NCI-H510A treated with DMSO at 0.1 percent for 48 hours (cell line): ENCODE measurements at regions not wholly inside any gene's neighbourhood (a gene's known extent, or its start where the extent isn't known, plus 50 kb on each side); places are given as distances from the start of the nearest gene placed in this dataset.
"Not testable (repeated sequence)": the region's sequence is repeated elsewhere in the genome, so short reads cannot be mapped to it uniquely, and the experiment has no call there.

Experiments
- DNase-seq: peaks from one replicate; lab custom pipeline; 2025; lab: John Stamatoyannopoulos, UW

DNA sequence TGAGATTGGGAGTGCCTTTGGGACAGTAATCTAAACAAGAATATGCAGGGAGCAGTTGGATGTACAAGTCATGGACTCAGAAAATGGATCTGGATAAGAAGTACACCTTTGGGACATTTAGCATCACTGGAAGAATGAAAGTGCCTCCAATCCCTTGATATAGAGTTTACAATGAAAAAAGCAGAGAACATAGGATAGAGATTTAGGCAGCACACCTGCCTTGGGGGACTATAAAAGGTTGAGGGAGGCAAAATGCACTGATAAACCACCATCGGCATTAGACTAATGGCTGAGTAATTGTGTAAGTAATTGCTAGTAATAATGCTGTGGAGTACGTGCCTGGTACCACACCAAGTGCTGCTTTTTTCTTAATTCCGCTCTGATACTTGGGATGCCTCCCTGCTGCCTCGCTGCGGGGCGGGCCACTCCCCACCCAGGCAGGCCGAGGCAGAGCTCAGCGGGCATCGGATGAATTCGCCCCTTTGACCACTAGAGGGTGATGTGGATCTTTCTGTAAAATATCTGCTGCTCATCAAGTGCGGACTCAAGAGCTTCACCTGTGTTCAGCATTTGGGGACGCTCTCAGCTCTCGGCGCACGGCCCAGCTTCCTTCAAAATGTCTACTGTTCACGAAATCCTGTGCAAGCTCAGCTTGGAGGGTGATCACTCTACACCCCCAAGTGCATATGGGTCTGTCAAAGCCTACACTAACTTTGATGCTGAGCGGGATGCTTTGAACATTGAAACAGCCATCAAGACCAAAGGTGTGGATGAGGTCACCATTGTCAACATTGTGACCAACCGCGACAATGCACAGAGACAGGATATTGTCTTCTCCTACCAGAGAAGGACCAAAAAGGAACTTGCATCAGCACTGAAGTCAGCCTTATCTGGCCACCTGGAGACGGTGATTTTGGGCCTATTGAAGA is 99.9 kb downstream of the ANKRD18B start:
- peak; percentile 54 for DNase-seq

DNA sequence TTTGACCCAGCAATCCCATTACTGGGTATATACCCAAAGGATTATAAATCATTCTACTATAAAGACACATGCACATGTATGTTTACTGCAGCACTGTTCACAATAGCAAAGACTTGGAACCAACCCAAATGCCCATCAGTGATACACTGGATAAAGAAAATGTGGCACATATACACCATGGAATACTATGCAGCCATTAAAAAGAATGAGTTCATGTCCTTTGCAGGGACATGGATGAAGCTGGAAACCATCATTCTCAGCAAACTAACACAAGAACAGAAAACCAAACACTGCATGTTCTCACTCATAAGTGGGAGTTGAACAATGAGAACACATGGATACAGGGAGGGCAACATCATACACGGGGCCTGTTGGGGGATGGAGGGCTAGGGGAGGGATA is 104.3 kb downstream of the ANKRD18B start:
- DNase-seq = not testable (repeated sequence)

GRCh38 chr9:33628865-33629410 is 104.9 kb downstream of the ANKRD18B start:
- DNase-seq = no peak

DNA sequence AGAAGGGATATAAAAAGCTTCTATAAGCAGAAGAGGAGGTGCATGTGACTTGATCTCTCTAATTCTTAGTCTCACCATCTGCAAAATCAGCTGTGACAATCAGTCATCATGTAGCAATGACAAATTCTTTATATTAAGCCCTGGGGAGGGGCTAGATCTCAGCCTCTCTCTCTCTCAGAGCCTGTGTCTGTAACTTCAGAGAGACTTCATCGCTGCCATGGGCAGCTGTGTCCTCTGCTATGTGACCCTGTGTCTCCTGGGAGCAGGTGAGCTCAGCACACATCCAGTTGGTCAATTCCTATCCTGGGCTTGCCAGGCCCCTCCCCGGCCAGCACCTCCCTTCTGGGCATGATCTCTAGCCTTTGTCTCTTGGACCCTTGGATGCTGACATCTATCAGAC is 109.6 kb downstream of the ANKRD18B start:
- no peak for DNase-seq

- no peak for DNase-seq
These were observed 113.8 kb downstream of the ANKRD18B start for GRCh38 chr9:33637881-33638280.

DNA sequence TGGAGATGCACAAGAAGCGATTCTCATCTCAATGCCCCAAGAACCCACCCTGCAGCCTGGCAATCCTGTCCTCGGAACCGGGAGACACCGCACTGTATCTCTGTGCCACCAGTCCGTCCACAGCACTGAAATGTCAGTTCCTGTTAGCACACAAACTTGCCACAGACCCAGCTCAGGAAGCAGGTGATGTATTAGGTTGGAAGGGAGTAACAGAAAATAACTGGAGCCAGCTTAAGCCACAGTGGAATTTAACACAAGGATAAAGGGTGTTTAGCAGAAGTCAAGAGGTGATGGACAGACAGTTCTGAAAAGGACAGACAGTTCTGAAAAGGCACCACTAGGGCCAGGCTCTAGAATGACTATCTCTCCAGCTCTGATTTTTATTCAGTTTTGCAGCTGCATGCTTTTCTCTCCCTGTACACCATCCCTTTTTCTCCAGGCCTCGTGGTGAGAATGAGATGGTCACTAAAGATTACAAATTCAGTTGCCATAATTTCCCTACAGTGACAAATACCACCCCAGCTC is 114.4 kb downstream of the ANKRD18B start:
- DNase-seq = no peak

DNA sequence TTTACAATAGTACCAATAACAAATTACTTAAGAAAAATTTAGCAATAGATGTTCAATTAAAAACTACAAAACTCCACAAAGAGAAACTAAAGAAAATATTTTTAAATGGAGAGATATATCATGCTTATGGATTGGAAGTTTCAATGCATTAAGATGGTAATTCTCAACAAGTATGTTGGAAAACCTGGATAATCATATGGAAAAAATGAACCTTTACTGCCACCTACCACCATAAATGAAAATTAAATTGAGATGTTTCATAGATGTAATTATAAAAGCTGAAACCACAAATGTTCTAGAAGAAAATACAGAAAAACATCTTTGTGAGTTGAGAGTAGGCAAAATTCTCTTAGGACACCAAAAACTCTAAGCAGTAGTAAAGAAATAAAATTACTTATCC is 121.7 kb downstream of the ANKRD18B start:
- DNase-seq = no peak

DNA sequence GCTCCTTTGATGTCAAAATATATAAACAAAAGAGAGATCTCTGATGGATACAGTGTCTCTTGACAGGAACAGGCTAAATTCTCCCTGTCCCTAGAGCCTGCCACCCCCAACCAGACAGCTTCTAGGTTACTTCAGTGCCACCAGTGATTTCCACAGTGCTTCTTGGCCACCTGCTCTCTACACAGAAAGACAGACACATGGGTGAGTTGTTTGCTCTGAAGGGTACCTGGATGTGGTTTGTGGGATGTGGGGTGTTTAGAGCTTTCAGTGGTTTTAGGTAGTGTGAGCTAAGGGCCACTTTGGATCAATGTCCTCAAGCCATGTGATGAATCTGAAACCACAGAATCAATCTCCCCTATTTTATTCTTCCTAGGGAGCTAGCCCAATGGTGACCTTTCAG is 125.4 kb downstream of the ANKRD18B start:
- no peak for DNase-seq

DNA sequence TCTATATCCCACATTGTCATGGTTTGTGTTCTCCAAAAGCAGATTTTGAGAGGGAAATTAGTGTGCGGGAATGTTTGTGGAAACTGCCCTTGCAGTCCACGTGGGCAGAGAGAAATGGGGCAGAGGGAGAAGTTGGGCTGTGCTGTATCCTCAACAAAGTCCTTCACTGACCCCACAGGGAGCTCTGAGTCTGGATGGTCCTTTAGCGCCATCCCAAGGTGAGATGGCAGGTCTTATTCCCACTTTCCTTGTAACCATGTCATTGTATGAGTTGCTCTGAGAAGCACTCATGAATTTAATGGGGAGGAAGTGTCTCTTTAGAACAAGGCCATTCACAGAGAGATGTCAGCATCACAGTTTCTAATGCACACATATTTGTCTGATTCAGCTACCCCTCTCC is 127.1 kb downstream of the ANKRD18B start:
- DNase-seq = no peak

GRCh38 chr9:33659921-33660320 is 135.4 kb upstream of the PRSS3 start:
- no peak for DNase-seq

GRCh38 chr9:33660772-33661171 is 134.6 kb upstream of the PRSS3 start:
- DNase-seq = no peak

- no peak for DNase-seq
These were observed 134.2 kb upstream of the PRSS3 start for GRCh38 chr9:33661176-33661575.

DNA sequence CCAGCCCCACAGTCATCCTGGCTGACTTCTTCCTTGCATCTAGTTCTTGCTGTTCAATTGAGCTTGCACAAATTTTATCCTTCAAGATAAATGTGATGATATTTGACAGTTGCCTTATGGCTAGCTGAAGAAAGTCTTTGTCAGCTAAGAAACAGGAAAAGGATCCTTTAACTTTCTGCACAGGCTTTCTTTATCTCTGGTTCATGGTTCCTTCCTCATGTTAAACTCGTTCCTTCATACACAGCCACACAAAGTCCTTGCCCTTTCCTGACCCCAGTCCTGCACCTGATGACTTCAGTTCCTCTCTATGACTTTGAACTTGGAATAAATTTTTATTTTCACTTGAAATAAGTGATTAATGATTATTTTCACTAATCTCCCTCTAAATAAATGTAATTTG is 132.5 kb upstream of the PRSS3 start:
- DNase-seq = no peak

- not testable (repeated sequence) for DNase-seq
These were observed 119.1 kb upstream of the PRSS3 start for GRCh38 chr9:33676194-33676745.

DNA sequence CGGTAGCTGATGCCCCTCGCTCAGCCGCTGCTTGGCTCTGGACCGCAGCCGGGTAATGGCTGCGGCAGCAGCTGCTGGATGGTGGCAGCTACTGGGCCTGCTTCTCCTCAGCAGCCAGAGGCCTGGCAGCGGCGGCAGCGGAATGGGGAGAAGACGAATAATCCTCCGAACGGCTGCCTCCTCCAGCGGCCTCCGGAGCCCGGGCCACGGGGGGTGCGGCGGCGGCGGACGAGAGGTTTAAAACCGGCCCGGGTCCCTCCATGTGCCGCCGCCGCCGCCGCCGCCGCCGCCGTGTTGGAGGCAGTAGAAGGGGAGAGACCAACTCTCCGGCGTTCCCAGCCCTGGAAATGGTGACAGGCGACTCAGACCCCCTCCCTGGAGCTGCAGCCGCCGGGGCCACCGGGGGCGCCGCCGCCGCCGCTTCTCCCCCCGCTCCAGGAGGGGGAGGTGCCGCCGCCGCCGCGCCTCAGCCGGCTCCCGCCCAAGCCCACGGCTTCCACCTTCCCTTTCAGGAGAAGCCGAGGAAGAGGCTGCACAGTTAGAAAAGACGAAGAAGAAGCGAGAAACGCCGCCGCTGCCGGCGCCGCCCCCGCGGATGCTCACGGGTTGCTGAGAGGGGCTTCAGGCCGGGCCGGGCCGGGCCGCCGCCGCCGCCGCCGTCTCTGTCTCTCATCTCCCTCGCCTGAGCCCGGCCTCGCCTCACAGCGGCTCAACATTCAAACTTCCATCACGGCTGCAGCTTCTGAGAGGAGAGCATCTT is 118.4 kb upstream of the PRSS3 start:
- peak; percentile 27 for DNase-seq

DNA sequence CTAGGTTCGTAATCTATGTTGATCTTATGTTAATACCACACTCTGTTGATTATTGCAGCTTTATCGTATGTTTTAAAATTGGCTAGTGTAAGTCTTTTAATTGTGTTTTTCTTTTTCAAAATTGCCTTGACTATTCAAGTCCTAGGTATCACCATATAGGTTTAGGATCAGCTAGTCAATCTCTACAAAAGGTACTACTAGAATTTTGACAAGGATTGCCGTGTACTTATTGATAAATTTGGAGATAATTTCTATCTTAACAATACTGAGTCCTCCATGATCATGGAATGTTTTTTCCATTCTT is 117.9 kb upstream of the PRSS3 start:
- DNase-seq = no peak

DNA sequence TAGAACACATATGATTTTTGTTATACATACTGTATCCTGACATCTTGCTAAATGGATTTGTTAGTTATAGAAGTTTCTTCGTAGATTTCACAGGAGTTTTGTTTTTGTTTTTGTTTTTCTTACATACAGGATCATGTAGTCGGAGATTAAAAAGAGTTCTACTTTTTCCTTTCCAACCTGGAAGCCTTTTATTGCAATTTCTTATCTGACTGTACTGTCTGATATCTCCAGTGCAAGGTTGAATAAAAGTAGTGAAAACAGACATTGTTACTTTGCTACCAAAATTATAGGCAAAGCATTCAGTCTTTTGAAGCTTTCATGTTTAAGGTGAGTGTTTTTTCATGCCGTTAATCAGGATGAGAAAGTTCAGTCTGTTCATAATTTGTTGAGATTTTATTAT is 117.4 kb upstream of the PRSS3 start:
- DNase-seq = no peak

DNA sequence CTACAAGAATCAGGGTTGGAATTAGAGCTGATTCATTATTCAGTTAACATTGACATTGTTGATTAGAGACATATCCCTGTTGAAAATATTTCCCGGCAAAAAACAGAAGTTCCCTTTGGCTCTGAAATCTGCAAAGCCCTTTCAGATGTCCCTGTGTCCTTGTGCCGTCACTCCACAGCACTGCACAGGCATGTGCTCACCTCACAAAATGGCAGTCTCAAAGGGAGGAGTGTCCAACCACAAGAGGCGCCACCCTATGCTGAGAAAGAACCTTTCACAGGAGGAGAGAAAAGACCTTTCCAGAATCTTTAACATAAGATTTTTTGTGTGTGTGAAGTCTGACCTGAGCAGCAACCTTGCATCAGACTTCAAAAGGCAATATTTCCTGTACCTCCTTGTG is 112.8 kb upstream of the PRSS3 start:
- no peak for DNase-seq

GRCh38 chr9:33684831-33685230 is 110.5 kb upstream of the PRSS3 start:
- DNase-seq = no peak

DNA sequence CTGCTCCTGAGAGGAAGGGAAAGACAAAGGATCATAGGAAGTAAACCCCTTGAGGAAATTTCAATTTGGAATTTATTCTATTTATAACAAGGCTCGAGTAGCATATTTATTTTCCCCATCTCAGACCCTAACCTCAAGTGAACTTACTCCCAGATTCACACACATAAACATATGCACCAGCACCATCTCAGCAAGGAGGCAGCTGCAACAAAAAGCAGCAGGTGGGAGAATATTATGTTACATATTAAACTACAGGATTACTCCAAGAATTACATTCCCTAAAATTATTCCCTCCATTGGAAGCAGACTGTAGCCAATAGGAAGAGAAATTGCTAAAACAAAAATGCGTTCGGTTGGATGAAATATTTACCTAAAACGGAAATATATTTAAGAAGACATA is 108.4 kb upstream of the PRSS3 start:
- DNase-seq = no peak

- peak; percentile 27 for DNase-seq
These were observed 107.6 kb upstream of the PRSS3 start for GRCh38 chr9:33687779-33688178.

DNA sequence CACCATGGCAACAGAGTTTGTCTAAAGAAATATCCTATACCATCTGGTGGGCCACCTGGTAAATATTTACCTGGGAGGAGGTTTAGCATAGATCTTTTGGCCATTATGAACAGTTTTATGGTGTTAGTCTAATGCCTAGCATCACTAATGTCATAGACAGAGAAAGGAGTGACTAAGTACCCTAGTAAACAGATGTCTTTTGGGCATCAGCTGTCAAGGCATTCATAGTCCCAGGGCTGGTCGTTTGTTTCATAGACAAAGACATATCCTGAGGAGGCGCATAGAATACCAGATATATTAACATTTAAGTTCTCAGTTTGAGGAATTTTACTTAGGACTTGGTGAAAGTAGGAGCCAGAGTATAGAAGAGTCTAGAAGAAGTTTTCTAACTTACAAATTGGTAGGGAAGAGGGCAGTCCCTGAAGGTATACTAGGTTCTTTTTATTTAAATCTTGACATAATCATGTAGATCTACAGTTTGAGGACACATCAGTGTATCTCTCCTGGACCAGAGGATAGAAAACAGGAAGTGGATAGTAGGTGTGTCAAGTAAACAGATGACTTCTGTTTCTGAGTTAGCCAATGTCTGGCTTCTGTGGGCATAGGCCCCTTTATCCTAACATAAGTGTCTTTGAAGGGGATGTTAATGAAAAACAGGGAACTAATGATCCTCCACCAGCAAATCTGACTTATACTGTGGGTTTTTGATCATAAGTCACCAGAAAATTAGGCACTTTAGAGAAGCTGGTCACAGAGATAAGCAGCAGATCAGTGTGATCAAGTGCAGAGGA is 105.0 kb upstream of the PRSS3 start:
- DNase-seq = no peak
